IPS-18c (cell line): ENCODE measurements at regions not wholly inside any gene's neighbourhood (a gene's known extent, or its start where the extent isn't known, plus 50 kb on each side); places are given as distances from the start of the nearest gene placed in this dataset.

Experiments
- H3K4me3 ChIP-seq: 2 replicates; pipeline ENCODE4 v1.7.0; 2013; ENCODE audit warnings: low read depth, mild to moderate bottlenecking, low read length, moderate library complexity; ENCODE audit not compliant: insufficient read depth
- H3K9me3 ChIP-seq: one replicate; pipeline ENCODE4 v1.6.1; 2013; ENCODE audit warnings: mild to moderate bottlenecking, low read length, moderate library complexity; ENCODE audit not compliant: control insufficient read depth, insufficient read depth

DNA sequence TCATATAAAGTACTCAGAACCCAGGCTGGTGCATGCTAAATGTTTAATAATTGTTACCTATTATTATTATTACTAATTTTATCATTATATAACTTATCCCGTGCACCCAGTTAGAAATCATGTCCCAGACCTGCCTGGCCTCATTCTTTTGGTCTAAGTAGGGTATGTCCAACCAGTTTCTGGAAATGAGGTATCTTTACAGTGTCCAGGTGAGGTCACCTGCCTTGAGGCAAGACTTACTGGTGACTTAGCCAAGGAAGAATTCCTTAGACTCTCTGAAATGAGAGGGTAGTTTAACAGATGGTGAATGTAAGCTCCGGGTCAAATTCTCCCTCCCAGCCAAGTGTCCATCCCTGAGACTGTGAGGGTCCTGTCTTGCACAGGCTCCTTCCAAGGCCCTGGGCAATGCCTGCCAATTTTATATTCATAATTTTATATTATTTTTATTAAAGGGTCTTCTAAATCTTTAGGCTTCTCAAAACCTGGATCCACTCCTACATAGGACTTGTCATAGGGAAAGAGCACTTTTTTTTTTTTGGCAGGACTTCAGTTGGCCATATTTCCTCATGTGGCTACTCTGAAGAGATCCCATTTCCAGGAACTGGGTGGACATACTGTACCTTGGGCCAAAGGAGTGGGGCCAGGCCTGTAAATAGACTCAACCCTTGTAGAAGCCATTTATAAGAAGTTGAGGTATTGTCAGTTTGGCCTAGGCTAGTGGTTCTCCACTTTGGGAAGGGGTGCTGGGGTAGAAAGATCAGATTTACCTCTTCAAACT, 96.7 kb upstream of the KCNA3 start:
- Histone ChIP-seq H3K4me3 (no peak overlapping the region), H3K9me3 (peaks cover 2% of the 10 kb centered on the region)

- Histone ChIP-seq H3K9me3 (peaks cover 2% of the 10 kb centered on the region), H3K4me3 (no peak overlapping the region)
Observed at GRCh38 chr1:110770832-110771231, 96.1 kb upstream of the KCNA3 start.

GRCh38 chr1:110768605-110769004, 93.9 kb upstream of the KCNA3 start:
- H3K9me3 ChIP-seq, result no peaks in the 10 kb centered on the region
- H3K4me3 ChIP-seq, result no peak overlapping the region

DNA sequence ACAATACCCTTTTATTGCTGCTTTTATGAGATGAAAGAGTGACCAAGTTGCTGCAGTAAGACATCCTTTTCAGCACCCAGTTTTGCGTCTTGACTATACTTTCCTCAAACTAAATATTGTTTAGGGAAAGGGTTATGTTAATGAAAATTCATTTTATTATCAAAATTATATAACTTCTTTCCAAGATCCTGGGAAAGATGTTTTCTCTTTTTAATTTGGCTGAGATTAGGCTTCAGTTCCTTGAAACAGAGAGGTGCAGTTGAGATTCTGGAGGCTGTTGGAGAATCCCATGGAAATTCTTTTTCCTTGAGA, 91.6 kb upstream of the KCNA3 start:
- H3K9me3 ChIP-seq, result no peaks in the 10 kb centered on the region

GRCh38 chr1:110765640-110766335, 91.0 kb upstream of the KCNA3 start:
- no peaks in the 10 kb centered on the region for H3K9me3 ChIP-seq
- no peak overlapping the region for H3K4me3 ChIP-seq

More for the DNA sequence above, 91.6 kb upstream of the KCNA3 start:
- H3K4me3 ChIP-seq, result no peak overlapping the region

DNA sequence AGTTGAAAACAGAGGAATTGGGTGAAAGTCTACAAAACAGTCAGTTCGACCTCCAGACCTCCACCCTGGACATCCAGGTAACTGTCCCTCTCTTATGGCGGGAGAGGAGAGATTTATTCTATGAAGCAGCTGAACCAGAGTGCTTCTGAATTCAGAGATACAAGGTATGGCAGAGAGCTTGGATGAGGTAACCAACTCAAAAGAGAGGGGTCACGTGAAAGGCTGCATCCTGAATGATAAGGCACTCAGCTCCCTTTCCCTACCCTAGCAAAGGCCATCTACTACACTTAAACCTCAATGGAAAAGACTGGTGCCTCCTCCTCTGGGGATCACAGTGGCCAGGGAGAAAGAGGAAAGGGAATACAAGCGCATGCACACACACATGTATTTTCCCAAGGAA, 88.4 kb upstream of the KCNA3 start:
- Histone ChIP-seq H3K9me3 (no peaks in the 10 kb centered on the region), H3K4me3 (no peak overlapping the region)

GRCh38 chr1:110760321-110760720, 85.6 kb upstream of the KCNA3 start:
- H3K4me3 ChIP-seq, result no peak overlapping the region
- H3K9me3 ChIP-seq, result no peaks in the 10 kb centered on the region

DNA sequence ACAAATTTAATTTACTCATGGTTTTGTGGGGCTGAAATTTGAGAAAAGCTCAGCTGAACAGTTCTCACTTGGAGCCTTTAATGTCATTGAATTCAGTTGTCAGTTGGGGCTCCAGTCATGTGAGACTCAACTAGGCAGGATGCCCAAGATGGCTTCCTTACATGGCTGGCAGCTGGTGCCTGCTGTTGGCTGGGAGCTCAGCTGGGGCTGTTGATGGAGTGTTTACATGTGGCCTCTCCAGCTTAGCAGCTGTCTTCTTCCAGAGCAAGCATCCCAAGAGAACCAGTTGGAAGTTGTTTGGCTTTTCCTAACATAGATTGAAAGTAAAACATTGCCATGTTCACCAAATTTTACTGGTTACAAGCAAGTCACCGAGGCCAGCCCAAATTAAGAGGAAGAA, 81.8 kb upstream of the KCNA3 start:
- no peaks in the 10 kb centered on the region for H3K9me3 ChIP-seq
- no peak overlapping the region for H3K4me3 ChIP-seq

DNA sequence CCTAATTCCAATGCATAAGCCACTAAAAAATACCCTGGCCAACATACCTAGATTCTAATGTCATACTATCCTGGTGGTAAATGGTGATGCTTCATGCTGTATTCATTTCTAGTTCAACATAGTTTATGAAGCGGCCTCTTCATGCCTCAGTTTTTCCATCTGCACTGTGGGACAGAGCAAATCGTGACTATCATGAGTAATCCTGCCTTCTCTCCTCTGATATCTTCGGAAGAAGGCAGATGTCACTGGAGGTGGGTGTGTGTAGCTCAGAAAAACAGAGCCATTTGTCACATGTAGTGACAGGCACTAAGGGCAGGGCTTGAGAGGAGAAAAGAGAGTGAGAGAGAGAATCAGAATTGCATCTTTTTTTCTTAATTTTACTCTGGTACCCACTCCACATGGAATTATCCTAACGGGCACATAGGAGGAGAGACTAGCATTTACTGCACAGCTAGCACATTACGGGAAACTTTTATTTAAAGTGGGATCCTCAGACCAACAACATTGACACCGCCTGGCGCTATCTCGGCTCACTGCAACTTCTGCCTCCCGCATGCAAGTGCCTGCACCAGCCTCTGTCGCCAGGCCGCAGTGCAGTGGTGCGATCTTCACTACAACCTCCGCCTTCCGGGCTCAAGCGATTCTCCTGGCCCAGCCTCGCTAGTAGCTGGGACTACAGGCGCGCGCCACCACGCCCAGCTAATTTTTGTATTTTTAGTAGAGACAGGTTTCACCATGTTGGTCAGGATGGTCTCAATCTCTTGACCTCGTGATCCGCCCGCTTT, 78.4 kb upstream of the KCNA3 start:
- no peak overlapping the region for H3K4me3 ChIP-seq
- H3K9me3 ChIP-seq, result no peaks in the 10 kb centered on the region

GRCh38 chr1:110750562-110750961, 75.8 kb upstream of the KCNA3 start:
- Histone ChIP-seq H3K9me3 (no peaks in the 10 kb centered on the region), H3K4me3 (no peak overlapping the region)

DNA sequence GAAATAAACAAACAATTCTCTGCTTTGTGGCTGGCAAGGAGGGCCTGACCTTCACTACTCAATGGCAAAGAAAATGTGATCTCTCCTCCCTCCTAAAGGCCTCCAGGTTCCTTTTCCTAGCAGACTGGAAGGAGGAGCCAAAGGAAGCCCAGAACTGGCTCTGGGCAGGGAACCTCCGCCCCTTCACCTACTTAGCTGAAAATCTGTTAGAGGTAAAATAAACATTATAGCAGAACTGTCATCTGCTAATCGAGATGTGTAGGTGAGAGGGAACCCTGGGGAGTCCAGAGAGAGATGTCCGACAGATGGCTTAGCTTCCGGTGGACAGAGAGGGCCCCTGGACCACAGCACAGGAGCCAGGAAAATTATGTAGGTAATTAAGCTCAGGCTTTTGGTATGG, 75.2 kb upstream of the KCNA3 start:
- no peaks in the 10 kb centered on the region for H3K9me3 ChIP-seq
- no peak overlapping the region for H3K4me3 ChIP-seq

- no peak overlapping the region for H3K4me3 ChIP-seq
- no peaks in the 10 kb centered on the region for H3K9me3 ChIP-seq
Observed at GRCh38 chr1:110746644-110747259, 72.0 kb upstream of the KCNA3 start.

GRCh38 chr1:110743397-110743796, 68.7 kb upstream of the KCNA3 start:
- H3K4me3 ChIP-seq, result no peak overlapping the region

GRCh38 chr1:110736900-110737605, 62.3 kb upstream of the KCNA3 start:
- Histone ChIP-seq H3K4me3 (no peak overlapping the region), H3K9me3 (no peaks in the 10 kb centered on the region)

More at GRCh38 chr1:110743397-110743796, 68.7 kb upstream of the KCNA3 start:
- no peaks in the 10 kb centered on the region for H3K9me3 ChIP-seq

DNA sequence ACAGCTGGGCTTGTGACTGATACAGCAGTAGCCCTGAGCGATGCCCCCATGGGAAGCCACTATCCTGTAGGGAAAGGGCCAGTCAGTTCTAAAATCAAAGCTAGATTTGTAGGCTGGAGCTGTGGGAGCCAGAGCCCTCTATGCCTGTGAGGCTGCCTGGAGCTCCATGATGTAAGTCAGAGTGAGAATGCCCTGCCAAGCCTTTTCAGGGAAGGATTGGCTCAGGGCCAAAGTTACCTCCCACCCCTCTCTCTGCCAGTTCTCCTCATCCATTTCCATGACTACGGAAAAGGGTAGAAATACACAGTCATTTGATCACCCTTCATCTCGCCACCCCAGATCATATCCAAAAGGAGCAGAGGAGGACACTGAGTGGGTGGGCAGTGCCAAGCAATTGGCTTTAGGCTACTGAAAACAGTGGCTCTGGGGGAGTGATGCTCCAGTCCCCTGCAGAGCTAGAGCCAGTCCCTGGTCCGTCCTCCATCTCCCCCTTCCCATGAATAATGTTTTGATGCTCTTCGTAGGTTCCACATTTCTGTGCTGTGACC, 59.5 kb upstream of the KCNA3 start:
- Histone ChIP-seq H3K4me3 (no peak overlapping the region), H3K9me3 (no peaks in the 10 kb centered on the region)

DNA sequence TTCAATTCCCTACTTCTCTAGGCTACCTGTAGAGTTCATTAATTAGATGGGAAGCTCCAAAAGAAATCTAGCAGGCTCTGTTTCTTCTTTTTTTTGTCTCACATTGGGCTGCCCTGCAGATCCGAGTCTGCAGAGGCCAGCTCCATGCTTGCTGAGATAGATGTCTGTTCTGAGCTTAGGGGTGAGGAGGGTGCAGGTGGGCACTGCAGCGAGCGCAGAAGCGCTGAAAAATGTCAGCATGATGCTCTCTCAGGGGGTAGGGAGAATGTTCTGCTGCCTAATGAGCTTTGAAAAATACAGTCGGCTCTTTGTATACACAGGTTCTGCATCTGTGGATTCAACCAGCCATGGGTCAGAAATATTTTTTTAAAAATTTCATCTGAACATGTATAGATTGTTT, 56.8 kb upstream of the KCNA3 start:
- H3K4me3 ChIP-seq, result no peak overlapping the region
- no peaks in the 10 kb centered on the region for H3K9me3 ChIP-seq
